ENCODE measurements at regions not wholly inside any gene's neighbourhood (a gene's known extent, or its start where the extent isn't known, plus 50 kb on each side); places are given as distances from the start of the nearest gene placed in this dataset.

DNA sequence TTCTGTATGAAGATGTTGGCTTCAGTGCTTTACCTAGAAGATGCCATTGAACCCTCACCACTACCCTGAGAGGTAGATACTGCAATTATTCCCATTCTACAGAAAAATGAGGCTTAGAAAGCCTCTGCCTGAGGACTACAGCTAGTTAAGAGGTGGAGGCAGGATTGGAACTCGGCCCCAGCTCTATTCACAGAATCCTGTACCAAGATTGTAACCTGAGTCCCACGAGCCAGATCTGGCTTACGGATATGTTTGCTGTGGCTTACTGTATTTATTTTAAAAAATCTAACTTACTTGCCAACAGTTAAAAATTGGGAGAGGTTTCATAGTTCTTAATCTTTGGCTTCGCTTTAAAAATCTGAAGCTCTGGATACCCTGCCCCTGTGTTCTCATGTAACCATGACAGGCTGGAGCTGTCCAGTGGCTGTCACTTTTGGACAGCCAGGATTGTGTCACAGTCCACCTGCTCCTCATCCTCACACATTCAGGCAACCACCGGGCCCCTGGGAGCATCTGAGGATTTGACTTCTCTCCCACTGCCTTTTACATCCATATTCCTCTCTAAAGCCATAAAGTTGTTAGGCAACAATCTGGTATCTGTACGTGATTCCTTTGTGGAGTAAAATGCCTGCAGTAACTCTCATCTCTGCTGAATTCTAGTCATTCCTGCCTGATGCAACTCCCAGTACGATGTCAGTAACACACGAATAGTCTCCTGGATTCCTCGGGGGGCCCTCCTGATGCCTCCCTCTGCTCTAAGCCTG is 160.8 kb upstream of the SERP2 start:
- no peak for TF ChIP-seq POLR2AphosphoS5 (IDR thresholded peaks at IDR 0.05; ENCODE audit: low read depth, low read length)
- TF ChIP-seq POLR2A (IDR thresholded peaks at IDR 0.05; ENCODE audit: low read depth, low read length) = no peak
- TF ChIP-seq PAX5 (IDR thresholded peaks at IDR 0.05; ENCODE audit: insufficient read depth, low read length, severe bottlenecking) = no peak
- no peak for TF ChIP-seq TAF1 (IDR thresholded peaks at IDR 0.05; ENCODE audit: low read depth, low read length)
- no peak for TF ChIP-seq SPI1 (IDR thresholded peaks at IDR 0.05; ENCODE audit: low read depth, low read length)
- TF ChIP-seq POU2F2 (IDR thresholded peaks at IDR 0.05; ENCODE audit: low read depth, low read length) = no peak
